ENCODE measurements at regions not wholly inside any gene's neighbourhood (a gene's known extent, or its start where the extent isn't known, plus 50 kb on each side); places are given as distances from the start of the nearest gene placed in this dataset.

DNA sequence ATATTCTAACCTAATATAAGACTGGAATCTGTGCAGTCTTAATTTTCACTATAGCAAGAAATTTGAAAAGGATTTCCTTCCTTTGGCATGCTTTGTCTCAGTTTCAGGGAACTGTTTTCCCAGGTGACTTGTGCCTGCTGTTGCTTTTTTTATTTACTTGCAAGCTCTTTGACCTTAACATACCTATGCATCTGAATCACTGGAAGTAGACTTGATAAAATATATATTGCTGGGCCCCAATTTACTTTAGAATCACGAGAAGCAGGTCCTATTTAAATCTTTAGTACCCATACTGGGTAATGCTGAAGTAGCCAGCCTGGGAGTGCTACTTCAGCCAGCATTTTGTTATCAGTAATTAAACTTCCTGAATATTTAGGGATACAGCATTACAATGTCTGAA is 257.9 kb upstream of the ALCAM start:
- TF ChIP-seq, protein P1, sequence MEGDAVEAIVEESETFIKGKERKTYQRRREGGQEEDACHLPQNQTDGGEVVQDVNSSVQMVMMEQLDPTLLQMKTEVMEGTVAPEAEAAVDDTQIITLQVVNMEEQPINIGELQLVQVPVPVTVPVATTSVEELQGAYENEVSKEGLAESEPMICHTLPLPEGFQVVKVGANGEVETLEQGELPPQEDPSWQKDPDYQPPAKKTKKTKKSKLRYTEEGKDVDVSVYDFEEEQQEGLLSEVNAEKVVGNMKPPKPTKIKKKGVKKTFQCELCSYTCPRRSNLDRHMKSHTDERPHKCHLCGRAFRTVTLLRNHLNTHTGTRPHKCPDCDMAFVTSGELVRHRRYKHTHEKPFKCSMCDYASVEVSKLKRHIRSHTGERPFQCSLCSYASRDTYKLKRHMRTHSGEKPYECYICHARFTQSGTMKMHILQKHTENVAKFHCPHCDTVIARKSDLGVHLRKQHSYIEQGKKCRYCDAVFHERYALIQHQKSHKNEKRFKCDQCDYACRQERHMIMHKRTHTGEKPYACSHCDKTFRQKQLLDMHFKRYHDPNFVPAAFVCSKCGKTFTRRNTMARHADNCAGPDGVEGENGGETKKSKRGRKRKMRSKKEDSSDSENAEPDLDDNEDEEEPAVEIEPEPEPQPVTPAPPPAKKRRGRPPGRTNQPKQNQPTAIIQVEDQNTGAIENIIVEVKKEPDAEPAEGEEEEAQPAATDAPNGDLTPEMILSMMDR (IDR thresholded peaks at IDR 0.05): no peak
- TF ChIP-seq POLR2A (IDR thresholded peaks at IDR 0.05): no peak
